CD4-positive, alpha-beta T cell treated with Interleukin-1 beta for 1 hour (primary cell): ENCODE measurements at regions not wholly inside any gene's neighbourhood (a gene's known extent, or its start where the extent isn't known, plus 50 kb on each side); places are given as distances from the start of the nearest gene placed in this dataset.

Experiments
- DNase-seq, 2 donors: peaks; one replicate each; pipeline ENCODE4 v3.0.0-alpha.2; 2020 to 2022

DNA sequence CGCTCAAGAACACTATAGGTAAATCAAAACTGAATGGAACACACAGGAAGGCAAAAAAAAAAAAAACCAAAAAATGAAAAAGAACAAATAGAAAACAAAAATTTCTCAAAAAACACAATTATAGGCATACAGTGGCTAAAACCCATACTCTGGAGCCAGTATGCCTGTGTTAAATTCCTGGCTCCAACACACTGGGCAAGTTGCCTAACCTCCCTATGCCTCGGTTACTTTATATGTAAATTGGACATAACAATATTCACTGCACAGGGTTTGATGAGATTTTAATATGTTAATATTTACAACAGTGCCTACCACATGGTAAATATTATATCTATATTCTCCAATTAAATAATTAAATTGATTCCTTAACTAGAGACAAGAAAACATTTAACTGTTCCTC, 217.1 kb downstream of the HTR7 start:
- DNase-seq = no peak

DNA sequence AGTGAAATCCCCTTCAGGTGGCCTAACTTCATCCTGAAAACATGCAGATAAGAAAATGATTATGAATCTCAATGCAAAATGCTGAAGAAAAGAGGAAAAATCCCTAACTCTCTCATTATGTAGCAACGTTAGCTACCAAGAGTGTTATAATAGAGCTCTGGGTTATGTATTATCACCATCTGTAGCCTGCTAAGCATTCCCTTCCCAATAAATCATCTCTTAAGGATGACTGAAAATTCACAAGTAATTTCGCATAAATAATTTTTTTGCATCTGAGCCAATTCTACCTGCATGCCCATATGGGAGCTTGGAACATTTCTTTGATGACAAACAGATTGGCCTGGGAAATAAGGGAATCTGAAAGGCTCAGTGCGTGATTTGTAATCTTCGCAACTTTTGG, 216.1 kb downstream of the HTR7 start:
- no peak for DNase-seq

DNA sequence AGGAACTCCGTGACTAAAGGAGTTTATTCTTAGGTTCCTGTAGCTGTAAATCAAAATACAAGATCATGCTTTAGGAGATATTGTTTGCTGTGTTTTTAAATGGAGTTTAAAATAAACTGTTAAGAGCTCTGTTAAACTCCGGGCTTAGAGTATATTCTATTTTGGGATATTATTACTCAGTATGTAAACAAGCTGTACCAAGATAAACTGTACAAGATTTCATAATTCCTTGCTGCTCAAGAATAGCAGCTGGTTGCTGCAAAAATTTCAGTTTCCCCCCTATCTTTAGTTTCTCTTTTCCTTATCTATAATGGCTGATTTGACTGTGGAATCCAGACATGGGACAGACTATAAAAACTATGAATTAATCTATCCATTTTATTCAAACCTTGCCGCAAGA, 215.7 kb downstream of the HTR7 start:
- no peak for DNase-seq

DNA sequence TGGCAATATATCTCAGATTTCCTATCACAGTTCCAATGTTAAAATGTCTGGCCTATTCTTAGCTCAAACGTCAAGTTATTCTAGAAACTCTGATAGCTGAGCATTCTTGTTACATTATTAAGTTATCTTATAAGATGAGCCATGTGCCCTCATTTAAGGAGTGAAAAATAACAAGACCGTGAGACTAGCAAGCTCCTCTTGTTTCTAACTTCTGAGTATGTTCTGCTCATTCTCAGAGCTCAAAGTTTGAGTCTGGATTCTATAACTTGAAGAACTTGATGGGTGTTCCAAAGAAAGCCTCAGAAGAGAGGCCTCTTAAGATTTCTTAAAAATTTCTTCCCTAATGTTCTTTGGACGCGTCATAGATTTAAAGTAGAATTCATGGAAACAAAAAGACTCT, 215.2 kb downstream of the HTR7 start:
- no peak for DNase-seq

DNA sequence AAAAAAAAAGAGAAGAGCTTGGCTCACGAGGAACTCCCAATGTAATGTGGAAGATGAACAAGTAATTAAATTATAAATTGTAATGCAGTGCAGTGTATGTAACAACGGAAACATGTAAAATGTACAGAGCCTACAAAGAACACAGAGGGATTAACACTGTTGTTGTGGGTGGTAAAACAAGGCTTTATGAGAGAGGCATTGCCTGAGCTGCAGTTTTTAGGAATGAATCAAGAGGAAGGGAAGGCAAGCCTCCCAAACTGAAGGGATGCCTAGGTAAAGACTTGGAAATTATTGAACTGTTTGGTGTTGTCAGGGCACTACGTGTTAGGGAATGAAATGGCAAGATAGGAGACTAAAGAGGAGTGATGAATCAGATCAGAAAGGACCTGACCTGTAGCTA, 213.7 kb downstream of the HTR7 start:
- DNase-seq = no peak

DNA sequence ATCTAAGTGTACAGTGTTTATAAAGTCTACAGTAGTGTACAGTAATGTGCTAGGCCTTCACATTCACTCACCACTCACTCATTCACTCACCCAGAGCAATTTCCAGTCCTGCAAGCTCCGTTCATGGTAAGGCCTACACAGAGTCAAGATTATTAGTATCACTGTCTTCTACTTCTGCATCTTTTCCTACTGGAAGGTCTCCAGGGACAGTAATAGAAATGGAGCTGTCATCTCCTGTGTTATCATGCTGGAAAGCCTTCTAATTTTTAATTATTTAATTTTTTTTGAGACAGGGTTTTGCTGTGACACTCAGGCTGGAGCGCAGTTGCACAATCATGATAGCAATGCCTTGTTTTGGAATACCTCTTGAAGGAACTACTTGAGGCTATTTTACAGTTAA, 207.0 kb downstream of the HTR7 start:
- no peak for DNase-seq

DNA sequence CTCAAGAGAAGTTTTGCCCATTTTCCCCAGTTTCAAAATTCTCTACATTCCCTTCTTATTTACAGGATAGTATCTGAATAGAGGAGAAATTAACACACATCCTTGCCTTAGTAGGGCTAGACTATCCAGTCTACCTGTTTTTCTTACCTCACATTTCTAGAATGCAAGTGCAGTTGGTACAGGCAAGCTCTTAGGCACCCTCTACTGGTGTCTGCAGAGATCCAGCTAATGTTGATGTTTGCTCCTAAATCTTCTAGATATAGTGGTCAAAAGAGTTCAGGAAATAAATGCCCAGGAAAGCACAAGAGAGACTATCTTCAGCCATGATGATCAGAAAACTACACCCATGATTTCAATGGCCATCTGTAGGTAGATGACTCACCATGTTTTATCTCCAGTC, 205.3 kb downstream of the HTR7 start:
- DNase-seq = no peak

DNA sequence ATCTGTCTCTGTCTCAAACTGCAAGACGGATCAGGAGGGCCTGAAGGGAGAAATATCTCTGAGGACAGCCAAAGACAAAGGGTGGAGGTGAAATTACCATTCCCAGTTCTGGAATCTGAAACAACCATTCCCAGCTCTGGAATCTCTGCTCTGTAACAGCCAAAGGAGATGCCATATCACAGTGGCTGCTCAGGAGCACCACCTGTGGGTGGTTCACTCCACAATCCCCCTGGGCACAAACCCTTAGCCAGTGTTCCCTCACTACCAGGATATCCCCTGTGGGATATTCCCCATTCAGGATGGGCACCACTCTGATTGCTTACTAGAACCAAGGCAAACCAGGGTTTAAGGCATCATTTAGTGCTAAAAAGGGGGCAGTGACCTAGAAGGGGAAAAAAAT, 199.0 kb downstream of the HTR7 start:
- no peak for DNase-seq

DNA sequence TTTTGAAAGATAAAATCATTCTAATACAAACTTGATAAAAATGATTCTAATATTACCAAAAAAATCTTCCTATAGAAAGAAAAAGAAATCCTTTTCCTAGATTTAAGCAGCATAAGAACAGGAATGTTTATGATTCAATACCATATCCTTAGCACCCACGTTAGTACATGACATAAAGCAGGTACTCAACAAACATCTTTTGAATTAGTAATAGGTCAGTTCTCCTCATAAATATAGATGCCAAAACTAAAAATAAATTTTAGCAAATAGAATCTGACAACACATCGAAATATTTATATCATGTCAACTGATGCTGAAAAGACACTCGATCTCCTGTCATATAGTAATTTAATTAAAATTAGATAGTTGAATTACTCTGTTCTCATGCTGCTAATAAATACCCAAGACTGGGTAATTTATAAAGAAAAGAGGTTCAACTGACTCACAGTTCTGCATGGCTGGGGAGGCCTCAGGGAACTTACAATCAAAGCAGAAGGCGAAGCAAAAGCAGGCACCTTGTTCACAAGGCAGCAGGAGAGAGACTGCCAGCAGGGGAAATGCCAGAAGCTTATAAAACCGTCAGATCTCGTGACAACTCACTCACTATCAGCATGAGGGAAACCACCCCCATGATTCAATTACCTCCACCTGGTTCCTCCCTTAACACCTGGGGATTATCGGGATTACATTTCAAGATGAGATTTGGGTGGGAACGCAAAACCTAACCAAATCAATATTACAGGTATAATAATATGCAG, 191.8 kb downstream of the HTR7 start:
- DNase-seq = no peak

DNA sequence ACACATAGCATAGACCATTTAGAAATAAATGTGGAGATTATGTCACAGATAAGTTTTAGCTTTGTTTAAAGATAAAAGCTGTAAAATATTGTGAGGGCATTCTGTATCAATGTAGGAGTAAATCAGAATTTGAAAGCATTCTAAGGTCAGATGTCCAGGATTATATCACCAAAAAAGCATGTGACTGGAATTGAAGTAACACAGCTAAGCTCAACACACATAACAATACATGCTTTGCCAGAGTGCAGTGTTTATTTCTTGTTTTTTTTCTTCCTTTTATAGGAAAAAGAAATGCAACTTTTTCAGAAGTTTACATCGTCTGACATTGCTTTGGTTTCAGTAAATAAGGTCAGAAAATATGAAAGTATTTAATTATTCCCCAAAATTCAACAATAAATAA, 183.4 kb downstream of the HTR7 start:
- DNase-seq = no peak

DNA sequence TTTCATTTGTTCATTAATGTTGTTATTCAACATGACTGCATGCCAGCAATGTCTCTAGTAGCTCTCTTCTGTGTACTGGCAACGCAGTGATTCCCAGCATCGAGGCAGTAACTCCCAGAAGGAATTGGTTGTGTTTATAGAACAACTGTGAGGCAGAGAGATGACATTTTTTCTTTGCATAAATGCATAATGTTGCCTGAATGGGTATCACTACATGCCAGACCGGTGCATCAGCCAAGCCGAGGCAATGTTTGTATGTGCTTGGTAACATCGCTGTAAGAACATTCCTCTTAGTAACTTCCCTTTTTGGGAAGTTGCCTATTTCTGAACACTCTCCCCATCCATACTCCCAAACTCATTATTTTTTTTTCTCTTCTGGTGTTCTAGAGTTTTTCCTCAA, 182.9 kb downstream of the HTR7 start:
- no peak for DNase-seq

DNA sequence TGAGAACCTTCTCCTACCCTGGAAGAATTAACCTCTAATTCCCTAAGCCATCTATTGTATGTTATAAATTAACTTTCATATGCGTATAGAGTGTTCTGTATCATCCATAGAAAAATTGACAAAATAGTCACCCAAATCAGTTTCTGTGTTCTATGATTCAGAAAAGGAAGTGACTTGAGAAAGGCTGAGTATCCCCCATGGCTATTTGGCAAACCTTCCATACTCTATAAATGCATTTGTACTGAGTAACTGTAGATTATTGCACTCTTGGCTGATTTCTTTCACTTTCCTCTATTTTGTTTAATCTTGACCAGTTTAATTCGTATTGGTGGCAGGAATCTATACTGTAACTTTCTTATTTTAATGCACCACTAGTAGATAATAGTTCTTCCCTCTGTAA, 182.2 kb downstream of the HTR7 start:
- DNase-seq = no peak
